Left kidney (tissue), 1 donor: ENCODE measurements at regions not wholly inside any gene's neighbourhood (a gene's known extent, or its start where the extent isn't known, plus 50 kb on each side); places are given as distances from the start of the nearest gene placed in this dataset.
"Not testable (repeated sequence)": the region's sequence is repeated elsewhere in the genome, so short reads cannot be mapped to it uniquely, and the experiment has no call there.

ENCODE experiments used
- DNase-seq: peaks from one replicate; pipeline ENCODE4 v3.0.0-alpha.2; 2013

DNA sequence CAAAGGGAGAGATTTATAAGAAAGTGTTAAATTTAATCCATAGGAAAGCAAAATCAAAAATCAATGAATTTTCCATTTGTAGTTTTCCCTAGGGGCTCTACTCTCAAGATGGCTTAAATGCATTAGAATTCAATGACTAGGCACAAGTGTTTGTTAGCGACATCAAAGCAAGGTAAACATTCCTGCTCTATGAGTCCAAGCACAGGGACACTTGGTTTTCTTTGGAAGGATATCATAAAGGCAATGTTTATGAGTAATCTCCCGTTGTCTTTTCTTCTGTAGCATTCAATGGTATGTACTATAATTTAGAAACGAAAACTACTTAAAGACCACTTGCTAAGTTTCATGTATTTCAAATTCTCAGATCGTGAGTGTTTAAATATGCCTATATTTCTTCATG lies 54.8 kb upstream of the ZNF717 start:
- not testable (repeated sequence) for DNase-seq

DNA sequence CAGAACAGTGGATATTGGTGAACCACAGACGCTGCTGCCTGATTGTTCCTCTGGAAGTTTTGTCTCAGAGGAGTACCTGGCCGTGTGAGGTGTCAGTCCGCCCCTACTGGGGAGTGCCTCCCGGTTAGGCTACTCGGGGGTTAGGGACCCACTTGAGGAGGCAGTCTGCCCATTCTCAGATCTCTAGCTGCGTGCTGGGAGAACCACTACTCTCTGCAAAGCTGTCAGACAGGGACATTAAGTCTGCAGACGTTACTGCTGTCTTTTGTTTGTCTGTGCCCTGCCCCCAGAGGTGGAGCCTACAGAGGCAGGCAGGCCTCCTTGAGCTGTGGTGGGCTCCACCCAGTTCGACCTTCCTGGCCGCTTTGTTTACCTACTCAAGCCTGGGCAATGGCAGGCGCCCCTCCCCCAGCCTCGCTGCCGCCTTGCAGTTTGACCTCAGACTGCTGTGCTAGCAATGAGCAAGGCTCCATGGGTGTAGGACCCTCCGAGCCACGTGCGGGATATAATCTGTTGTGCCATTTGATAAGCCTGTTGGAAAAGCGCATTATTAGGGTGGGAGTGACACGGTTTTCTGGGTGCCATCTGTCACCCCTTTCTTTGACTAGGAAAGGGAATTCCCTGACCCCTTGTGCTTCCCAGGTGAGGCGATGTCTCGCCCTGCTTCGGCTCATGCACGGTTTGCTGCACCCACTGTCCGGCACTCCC lies 65.1 kb upstream of the ZNF717 start:
- DNase-seq = not testable (repeated sequence)

- DNase-seq = no peak
Observed at GRCh38 chr3:75863130-75863529, 77.8 kb upstream of the ZNF717 start.

DNA sequence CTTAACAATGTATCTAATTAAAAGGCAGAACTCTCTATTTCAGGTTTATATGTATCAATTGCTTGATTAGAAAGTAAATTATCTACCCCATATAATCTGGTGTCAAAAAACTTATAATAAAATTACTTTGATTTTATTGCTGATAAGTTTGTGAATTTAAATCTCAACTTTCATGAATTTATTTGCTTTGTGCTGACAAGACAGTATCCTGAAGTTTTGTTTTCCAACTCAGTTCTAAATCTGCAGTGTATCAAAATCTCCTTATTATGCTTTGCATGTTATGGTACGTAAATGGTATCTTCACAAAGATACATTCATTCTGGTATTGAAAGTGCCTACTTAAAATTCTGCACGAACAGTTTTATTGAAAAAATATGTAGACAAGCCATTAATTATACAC lies 78.5 kb upstream of the ZNF717 start:
- DNase-seq = no peak

DNA sequence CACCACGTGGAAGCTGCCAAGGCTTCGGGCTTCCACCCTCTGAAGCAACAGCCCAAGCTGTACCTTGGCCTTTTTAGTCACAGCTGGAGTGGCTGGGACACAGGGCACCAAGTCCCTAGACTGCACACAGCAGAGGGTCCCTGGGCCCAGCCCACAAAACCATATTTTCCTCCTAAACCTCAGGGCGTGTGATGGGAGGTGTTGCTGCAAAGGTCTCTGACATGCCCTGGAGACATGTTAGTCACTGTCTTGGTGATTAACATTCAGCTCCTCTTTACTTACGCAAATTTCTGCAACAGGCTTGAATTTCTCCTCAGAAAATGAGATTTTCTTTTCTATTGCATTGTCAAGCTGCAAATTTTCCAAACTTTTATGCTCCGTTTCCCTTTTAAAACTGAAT lies 98.4 kb upstream of the ZNF717 start:
- not testable (repeated sequence) for DNase-seq

DNA sequence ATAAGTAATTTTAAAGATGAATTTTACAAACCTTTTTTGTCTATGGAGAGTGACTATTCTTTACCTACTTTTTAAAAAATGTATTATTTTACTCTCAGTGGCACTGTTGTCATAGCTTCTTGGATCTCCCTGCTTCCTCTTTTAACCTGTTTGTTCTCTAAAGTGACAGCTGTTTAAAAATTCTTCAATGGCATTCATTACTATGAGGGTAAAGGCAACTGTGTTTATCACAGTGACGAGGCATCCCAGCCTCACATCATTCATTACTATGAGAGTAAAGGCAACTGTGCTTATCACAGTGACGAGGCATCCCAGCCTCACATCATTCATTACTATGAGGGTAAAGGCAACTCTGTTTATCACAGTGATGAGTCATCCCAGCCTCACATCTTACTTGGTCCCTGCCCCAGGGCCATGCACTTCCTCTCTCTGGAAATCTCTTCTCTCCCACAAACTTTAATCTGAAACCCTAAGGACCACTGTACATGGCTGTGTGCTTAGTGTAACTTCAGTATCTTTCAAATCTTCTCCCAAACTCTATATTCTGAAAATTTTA lies 101.7 kb upstream of the ZNF717 start:
- DNase-seq = no peak

GRCh38 chr3:75894234-75894633 lies 108.9 kb upstream of the ZNF717 start:
- DNase-seq = no peak

GRCh38 chr3:75896265-75896664 lies 110.9 kb upstream of the ZNF717 start:
- DNase-seq = no peak

GRCh38 chr3:75901446-75901845 lies 116.1 kb upstream of the ZNF717 start:
- DNase-seq = not testable (repeated sequence)

GRCh38 chr3:75906555-75907112 lies 121.3 kb upstream of the ZNF717 start:
- DNase-seq = peak; percentile 53

DNA sequence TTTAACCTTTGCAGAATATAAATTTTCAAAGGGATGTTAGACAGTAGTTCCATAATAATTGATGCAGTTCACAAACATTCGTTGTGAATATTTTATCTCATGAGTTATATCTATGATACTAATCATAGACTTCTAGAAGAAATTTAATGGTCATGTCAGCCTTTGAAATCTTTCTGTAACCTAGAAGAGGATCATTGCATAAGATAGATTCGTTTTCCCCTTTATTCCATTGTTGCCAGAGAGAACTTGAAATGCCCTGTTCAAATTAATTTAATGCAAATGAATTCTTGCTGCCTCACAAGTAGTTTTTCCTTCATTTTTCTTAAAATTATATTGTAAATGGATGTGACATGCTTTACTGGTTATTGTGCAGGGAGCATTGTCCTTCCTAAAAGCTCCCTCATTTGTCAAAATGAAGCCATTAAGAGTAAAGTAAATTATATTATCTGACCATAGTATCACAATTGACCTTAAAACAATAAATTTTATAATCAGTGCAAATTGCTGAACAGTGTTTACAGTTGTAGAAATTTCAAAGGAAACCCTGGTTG lies 128.5 kb upstream of the ZNF717 start:
- DNase-seq = no peak

DNA sequence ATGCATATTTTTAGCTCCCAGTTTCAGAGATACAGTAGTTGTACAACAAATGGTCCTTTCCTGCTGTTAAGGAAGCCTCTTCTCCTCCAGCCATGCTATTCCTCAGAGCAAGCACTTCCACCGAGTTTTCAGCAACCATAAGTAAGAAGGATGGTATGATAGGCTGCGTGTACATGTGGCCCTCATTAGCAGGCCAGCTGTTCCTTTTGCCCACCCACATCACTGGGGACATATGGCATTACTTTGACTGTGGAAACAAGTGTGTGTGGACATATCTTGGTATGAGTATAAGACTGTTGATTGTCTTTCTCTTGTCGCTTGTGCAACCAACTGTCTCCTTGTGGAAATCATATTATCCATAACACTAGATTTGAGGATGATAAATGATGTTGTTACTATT lies 129.4 kb upstream of the ZNF717 start:
- DNase-seq = not testable (repeated sequence)

GRCh38 chr3:75938921-75939320 lies 153.6 kb upstream of the ZNF717 start:
- DNase-seq = no peak

- DNase-seq = no peak
Observed at GRCh38 chr3:75951941-75952340, 166.6 kb upstream of the ZNF717 start.

DNA sequence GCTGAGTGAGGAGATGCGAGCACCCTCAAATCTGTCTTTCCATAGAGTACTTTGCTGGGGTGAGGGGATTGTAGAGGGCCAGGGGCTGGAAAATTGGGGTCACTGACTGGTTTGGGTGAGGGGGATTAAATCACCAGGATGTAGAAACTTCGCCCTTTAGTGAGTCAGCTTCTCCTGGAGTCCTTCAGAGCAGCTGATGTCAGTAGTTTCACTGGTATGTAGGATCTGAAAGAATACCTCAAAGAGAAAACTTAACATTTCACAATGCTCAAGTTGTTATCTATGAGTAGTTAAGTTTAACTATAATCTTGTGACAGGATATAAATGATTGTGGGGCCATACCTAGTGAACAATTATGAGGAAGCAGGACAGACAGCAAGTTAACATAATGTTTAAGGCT lies 174.7 kb upstream of the ZNF717 start:
- not testable (repeated sequence) for DNase-seq

DNA sequence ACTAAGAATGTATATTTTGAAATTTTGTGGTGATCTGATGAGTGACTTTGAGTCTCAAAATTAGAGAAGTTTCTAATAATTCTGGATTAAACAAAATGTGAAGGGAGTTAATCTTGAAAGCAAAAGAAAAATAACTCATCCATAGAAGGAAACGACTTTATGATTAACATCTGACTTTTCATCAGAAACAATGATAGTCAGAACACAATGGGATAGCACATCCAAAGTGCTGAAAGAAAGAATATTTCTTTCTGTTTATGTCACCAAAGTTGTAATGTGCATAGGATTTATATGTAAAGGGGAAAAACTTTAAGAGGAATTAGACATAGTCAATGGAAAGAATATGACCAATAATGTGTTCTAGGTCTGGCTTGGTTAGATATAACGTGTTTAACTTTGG lies 176.7 kb upstream of the ZNF717 start:
- not testable (repeated sequence) for DNase-seq

GRCh38 chr3:75967071-75967470 lies 181.7 kb upstream of the ZNF717 start:
- no peak for DNase-seq

GRCh38 chr3:75978686-75979085 lies 193.3 kb upstream of the ZNF717 start:
- no peak for DNase-seq

- DNase-seq = no peak
Observed at GRCh38 chr3:75981401-75981800, 196.1 kb upstream of the ZNF717 start.

GRCh38 chr3:75982151-75982550 lies 196.8 kb upstream of the ZNF717 start:
- no peak for DNase-seq

- no peak for DNase-seq
Observed at GRCh38 chr3:75983111-75983510, 197.8 kb upstream of the ZNF717 start.

DNA sequence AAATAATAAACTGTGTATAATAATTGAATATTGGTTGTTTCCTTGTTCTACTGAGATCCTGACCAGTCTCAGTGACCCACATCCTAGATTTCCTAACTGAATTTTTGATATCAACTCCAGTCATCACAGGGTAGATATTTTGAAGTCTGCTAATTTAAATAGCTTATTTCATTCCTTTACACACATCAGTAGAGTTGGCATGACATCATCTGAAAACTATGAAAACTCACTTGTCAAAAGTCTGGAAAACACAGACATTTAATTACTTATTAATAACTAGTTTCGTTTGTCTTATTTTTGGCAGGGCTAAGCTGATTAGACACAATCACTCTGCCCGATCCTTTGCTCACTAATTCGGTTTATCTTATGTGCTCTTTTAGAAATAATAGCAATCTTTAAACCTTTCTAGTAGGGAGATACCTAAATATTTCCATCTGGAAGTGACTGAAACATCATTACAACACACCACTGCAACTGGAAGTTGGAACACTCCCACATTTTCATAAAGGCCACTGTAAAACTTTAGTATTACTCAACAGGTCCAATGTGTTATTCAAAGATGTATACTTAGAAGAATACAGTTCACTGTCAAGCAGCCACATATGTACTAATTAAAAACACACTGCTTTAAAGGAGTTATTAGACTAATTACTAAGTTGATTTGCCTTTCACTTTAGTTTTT lies 198.4 kb upstream of the ZNF717 start:
- DNase-seq = peak; percentile 1

DNA sequence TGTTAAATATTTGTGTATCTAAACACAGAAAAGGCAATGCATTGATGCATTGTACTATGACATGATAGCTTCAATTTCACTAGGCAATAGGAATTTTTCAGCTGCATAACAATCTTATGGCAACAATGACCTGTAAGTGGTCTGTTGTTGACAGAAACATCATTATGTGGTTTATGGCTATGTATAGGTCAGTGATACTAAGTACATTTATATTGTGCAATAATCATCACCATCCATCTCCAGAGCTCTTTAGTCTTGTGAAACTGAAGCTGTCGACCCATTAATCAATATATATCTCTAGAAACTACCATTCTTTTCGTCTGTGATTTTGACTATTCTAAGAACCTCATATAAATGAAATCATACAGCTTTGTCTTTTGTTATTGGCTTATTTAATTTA lies 200.1 kb upstream of the ZNF717 start:
- no peak for DNase-seq
